Loucy (cell line): ENCODE measurements at regions not wholly inside any gene's neighbourhood (a gene's known extent, or its start where the extent isn't known, plus 50 kb on each side); places are given as distances from the start of the nearest gene placed in this dataset.

Experiments used
- H2AFZ ChIP-seq: fragments of 200-600 bp; sonication (generic); 2 replicates; pipeline ENCODE4 v1.6.0; 2016; ENCODE audit warnings: antibody characterized with exemption, mild to moderate bottlenecking, low read length, moderate library complexity
- H3F3A ChIP-seq: fragments of 200-600 bp; 2 replicates; pipeline ENCODE4 v1.6.0; 2016; ENCODE audit warnings: antibody characterized with exemption, low read depth, mild to moderate bottlenecking
- H3K27me3 ChIP-seq: fragments of 200-600 bp; sonication (generic); 2 replicates; pipeline ENCODE4 v1.6.1; 2014; ENCODE audit warnings: low read length, mild to moderate bottlenecking; ENCODE audit not compliant: insufficient read depth, poor library complexity, severe bottlenecking
- H3K36me3 ChIP-seq: fragments of 200-600 bp; sonication (generic); 2 replicates; pipeline ENCODE4 v1.6.1; 2016; ENCODE audit warnings: low read length; ENCODE audit not compliant: insufficient read depth
- H3K4me1 ChIP-seq: fragments of 200-600 bp; sonication (generic); 2 replicates; pipeline ENCODE4 v1.5.1; 2014; ENCODE audit warnings: low read length, mild to moderate bottlenecking; ENCODE audit not compliant: insufficient read depth, poor library complexity, severe bottlenecking
- H3K4me2 ChIP-seq: fragments of 200-600 bp; sonication (generic); 2 replicates; pipeline ENCODE4 v1.6.0; 2014; ENCODE audit warnings: antibody characterized with exemption, low read length, low read depth, mild to moderate bottlenecking; ENCODE audit not compliant: poor library complexity, severe bottlenecking
- H3K4me3 ChIP-seq: fragments of 200-600 bp; sonication (generic); 2 replicates; pipeline ENCODE4 v1.5.1; 2014; ENCODE audit warnings: low read length, mild to moderate bottlenecking, mixed read lengths; ENCODE audit not compliant: poor library complexity, severe bottlenecking
- H3K79me2 ChIP-seq: fragments of 200-600 bp; sonication (generic); 2 replicates; pipeline ENCODE4 v1.6.1; 2014; ENCODE audit warnings: low read length; ENCODE audit not compliant: insufficient read depth
- H3K9ac ChIP-seq: fragments of 200-600 bp; sonication (generic); 2 replicates; pipeline ENCODE4 v1.6.0; 2014; ENCODE audit warnings: mild to moderate bottlenecking, low read depth, low read length, moderate library complexity; ENCODE audit not compliant: poor library complexity, severe bottlenecking
- H3K9me2 ChIP-seq: fragments of 200-600 bp; sonication (generic); replicated peaks from 2 replicates; pipeline ENCODE4 v1.6.1; 2016; ENCODE audit warnings: low read depth, low read length, mixed read lengths
- H3K9me3 ChIP-seq: fragments of 200-600 bp; sonication (generic); 2 replicates; pipeline ENCODE4 v1.6.1; 2014; ENCODE audit warnings: mild to moderate bottlenecking, antibody characterized with exemption, low read length, low read depth; ENCODE audit not compliant: insufficient read depth
- H4K20me1 ChIP-seq: fragments of 200-600 bp; sonication (generic); 2 replicates; pipeline ENCODE4 v1.6.0; 2014; ENCODE audit warnings: antibody characterized with exemption, low read length, mild to moderate bottlenecking; ENCODE audit not compliant: insufficient read depth, poor library complexity, severe bottlenecking
- EZH2phosphoT487 ChIP-seq: fragments of 200-600 bp; IDR thresholded peaks from 2 replicates; pipeline ENCODE4 v1.6.1; 2018; ENCODE audit warnings: antibody characterized with exemption, mild to moderate bottlenecking, moderate library complexity, borderline replicate concordance
- TF ChIP-seq, protein P1 (sequence below): fragments of 200-600 bp; sonication (generic); conservative IDR thresholded peaks from 2 replicates; pipeline ENCODE4 v1.5.1; 2014; ENCODE audit warnings: mild to moderate bottlenecking, antibody characterized with exemption, low read length

DNA sequence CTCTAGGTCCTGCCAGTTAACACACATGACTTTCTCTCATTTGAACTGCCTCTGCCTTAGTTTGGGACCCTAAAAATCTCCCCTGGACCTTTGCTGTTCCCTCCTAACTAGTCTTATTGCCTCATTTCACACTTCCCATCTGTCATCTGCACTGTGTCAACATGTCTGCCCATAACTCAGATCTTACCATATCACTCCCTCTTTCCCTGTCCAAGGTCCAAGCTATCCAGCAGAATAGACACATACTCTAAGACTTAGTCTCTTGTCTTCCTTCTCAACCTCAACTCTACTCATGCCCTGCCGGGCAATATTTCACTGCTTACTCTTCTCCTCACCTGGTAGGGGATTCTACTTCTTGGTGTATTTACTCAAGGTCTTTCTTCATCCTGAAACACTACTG is 79.5 kb upstream of the DAB1 start:
- Histone ChIP-seq H3K4me1 (no peaks in the 10 kb centered on the region), H3K9me3 (no peaks in the 10 kb centered on the region)

DNA sequence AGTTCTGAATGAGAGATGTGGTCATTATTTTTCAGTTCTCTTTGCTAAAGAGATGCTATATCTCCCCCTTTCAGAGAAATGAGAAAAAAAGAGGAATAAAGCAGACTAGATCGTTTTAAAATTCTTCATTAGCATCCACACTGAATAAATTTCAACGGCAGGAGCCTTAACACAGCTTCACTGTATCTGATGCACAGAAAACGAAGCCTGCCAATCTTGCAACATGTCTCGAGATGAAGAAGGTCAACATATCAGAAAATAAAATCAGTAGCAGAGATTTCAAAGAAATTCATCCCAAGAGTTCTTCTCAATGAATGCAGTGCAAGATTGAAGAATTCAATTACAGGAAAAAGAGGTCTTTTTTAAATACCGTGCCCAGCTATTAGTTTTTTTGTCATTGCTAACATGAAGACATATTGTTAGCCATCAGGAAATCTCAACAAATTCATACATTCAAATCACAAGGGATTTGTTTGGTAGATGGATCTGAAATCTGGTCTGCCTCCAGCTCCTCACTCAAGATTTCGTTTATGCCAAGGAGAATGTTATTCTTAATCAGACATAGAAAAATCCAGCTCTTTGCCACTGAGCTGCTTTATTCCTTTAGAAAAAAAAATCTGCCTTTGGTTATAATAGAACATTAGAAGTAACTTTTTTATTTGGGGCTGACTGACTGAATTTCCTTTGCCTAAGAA is 76.4 kb upstream of the DAB1 start:
- H3K9me2 ChIP-seq = no peaks in the 10 kb centered on the region
- no peak overlapping the region for H3K9ac ChIP-seq
- no peaks in the 10 kb centered on the region for H3F3A ChIP-seq
- H4K20me1 ChIP-seq = no peaks in the 10 kb centered on the region
- no peak overlapping the region for H3K4me3 ChIP-seq
- H3K27me3 ChIP-seq = no peaks in the 10 kb centered on the region
- no peaks in the 10 kb centered on the region for H3K4me1 ChIP-seq
- H3K79me2 ChIP-seq = no peaks in the 10 kb centered on the region
- TF ChIP-seq, protein P1, sequence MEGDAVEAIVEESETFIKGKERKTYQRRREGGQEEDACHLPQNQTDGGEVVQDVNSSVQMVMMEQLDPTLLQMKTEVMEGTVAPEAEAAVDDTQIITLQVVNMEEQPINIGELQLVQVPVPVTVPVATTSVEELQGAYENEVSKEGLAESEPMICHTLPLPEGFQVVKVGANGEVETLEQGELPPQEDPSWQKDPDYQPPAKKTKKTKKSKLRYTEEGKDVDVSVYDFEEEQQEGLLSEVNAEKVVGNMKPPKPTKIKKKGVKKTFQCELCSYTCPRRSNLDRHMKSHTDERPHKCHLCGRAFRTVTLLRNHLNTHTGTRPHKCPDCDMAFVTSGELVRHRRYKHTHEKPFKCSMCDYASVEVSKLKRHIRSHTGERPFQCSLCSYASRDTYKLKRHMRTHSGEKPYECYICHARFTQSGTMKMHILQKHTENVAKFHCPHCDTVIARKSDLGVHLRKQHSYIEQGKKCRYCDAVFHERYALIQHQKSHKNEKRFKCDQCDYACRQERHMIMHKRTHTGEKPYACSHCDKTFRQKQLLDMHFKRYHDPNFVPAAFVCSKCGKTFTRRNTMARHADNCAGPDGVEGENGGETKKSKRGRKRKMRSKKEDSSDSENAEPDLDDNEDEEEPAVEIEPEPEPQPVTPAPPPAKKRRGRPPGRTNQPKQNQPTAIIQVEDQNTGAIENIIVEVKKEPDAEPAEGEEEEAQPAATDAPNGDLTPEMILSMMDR = no peak
- no peak for TF ChIP-seq EZH2phosphoT487
- no peak overlapping the region for H2AFZ ChIP-seq
- no peaks in the 10 kb centered on the region for H3K36me3 ChIP-seq
- no peaks in the 10 kb centered on the region for H3K9me3 ChIP-seq
- no peak overlapping the region for H3K4me2 ChIP-seq

More for the DNA sequence above, 79.5 kb upstream of the DAB1 start:
- no peak for TF ChIP-seq EZH2phosphoT487
- TF ChIP-seq, protein P1 = no peak
- Histone ChIP-seq H3K4me3 (no peak overlapping the region), H3K4me2 (no peak overlapping the region), H3K79me2 (no peaks in the 10 kb centered on the region), H3K9ac (no peak overlapping the region), H3K36me3 (no peaks in the 10 kb centered on the region), H3F3A (no peaks in the 10 kb centered on the region), H3K9me2 (no peaks in the 10 kb centered on the region), H3K27me3 (no peaks in the 10 kb centered on the region), H2AFZ (no peak overlapping the region), H4K20me1 (no peaks in the 10 kb centered on the region)

DNA sequence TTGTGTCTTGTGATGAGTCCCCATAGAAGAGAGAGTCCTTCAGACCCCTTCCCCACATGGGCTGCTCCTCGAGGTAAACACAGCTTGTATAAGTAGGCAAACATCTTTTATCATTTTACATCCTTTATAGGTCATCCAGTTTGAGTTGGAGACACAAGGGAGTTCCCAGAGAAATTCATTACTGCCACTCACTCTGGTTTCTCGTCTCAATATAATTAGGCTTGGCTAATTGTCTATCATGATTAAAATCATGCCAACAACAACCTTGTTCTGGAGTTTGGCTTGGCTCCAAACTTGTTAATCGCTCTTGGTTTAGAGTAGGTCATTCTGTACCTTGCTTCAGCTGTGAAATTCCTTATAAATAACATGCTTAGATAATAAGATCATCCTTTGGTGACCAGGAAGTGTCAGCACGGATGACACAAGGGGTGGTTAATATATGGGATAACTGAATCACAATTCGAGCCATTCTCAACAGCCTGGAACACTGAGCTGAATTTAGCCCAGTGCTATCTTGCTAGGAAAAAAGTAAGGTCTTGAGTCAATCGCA is 70.7 kb upstream of the DAB1 start:
- no peak overlapping the region for H3K4me3 ChIP-seq
- H3K9me3 ChIP-seq = no peaks in the 10 kb centered on the region
- H3K27me3 ChIP-seq = no peaks in the 10 kb centered on the region
- H3K9me2 ChIP-seq = no peaks in the 10 kb centered on the region
- no peak overlapping the region for H3K4me2 ChIP-seq
- TF ChIP-seq, protein P1 = no peak
- TF ChIP-seq EZH2phosphoT487 = no peak
- no peaks in the 10 kb centered on the region for H4K20me1 ChIP-seq
- no peaks in the 10 kb centered on the region for H3K4me1 ChIP-seq
- H3K79me2 ChIP-seq = no peaks in the 10 kb centered on the region
- H3K36me3 ChIP-seq = no peaks in the 10 kb centered on the region
- no peak overlapping the region for H3K9ac ChIP-seq
- no peaks in the 10 kb centered on the region for H3F3A ChIP-seq
- no peak overlapping the region for H2AFZ ChIP-seq
